Muscle layer of duodenum (tissue), 2 donors: ENCODE measurements at regions not wholly inside any gene's neighbourhood (a gene's known extent, or its start where the extent isn't known, plus 50 kb on each side); places are given as distances from the start of the nearest gene placed in this dataset.

Experiments
- H3K27ac ChIP-seq: one replicate; pipeline ENCODE4 v1.7.0; 2013; ENCODE audit warnings: mild to moderate bottlenecking, low read length
- H3K27me3 ChIP-seq: one replicate; pipeline ENCODE4 v1.7.0; 2013; ENCODE audit warnings: low read depth, mild to moderate bottlenecking, control low read depth, low read length
- H3K36me3 ChIP-seq, 2 donors: one replicate each; pipeline ENCODE4 v1.7.0; 2013; ENCODE audit warnings: low read length in 2 of 2, control low read depth in 1 of 2, mild to moderate bottlenecking in 1 of 2; ENCODE audit not compliant: insufficient read depth in 2 of 2, control insufficient read depth in 1 of 2
- H3K4me1 ChIP-seq, 2 donors: one replicate each; pipeline ENCODE4 v1.7.0; 2013; ENCODE audit warnings: low read length in 2 of 2, mild to moderate bottlenecking in 2 of 2, control low read depth in 1 of 2, moderate library complexity in 1 of 2; ENCODE audit not compliant: insufficient read depth in 2 of 2, control insufficient read depth in 1 of 2
- H3K4me3 ChIP-seq, 2 donors: one replicate each; pipeline ENCODE4 v1.7.0; 2013; ENCODE audit warnings: low read length in 2 of 2, low read depth in 1 of 2, mild to moderate bottlenecking in 1 of 2
- H3K9me3 ChIP-seq, 2 donors: one replicate each; pipeline ENCODE4 v1.7.0; 2013; ENCODE audit warnings: low read length in 2 of 2, control low read depth in 1 of 2, mild to moderate bottlenecking in 1 of 2; ENCODE audit not compliant: control insufficient read depth in 1 of 2
- donor health status: healthy.

DNA sequence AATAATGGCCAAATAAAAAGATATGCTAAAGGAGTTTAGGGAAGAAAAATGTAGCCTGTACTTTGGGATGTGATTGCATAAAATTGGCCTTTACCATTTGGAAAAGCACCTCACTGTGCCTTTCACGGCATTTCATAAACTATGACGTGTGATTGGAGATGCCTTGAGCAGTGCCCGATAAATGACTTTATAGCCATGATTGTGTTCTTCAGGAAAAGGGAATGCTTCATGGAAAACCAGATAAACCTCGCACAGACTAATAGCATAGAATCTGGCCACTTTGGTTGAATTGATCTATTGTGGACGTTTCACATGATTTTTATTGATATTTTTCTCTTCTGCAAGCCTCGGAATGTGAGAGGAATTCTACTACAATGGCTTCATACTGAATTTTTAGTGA lies 502.0 kb upstream of the MKI67 start:
- no peaks in the 10 kb centered on the region for H3K9me3 ChIP-seq
- H3K36me3 ChIP-seq, result no peaks in the 10 kb centered on the region
- H3K27me3 ChIP-seq, result no peaks in the 10 kb centered on the region
- H3K4me1 ChIP-seq, result peaks cover 0 to 7% of the 10 kb centered on the region in 2 donors
- H3K4me3 ChIP-seq, result no peak overlapping the region
- no peak overlapping the region for H3K27ac ChIP-seq

DNA sequence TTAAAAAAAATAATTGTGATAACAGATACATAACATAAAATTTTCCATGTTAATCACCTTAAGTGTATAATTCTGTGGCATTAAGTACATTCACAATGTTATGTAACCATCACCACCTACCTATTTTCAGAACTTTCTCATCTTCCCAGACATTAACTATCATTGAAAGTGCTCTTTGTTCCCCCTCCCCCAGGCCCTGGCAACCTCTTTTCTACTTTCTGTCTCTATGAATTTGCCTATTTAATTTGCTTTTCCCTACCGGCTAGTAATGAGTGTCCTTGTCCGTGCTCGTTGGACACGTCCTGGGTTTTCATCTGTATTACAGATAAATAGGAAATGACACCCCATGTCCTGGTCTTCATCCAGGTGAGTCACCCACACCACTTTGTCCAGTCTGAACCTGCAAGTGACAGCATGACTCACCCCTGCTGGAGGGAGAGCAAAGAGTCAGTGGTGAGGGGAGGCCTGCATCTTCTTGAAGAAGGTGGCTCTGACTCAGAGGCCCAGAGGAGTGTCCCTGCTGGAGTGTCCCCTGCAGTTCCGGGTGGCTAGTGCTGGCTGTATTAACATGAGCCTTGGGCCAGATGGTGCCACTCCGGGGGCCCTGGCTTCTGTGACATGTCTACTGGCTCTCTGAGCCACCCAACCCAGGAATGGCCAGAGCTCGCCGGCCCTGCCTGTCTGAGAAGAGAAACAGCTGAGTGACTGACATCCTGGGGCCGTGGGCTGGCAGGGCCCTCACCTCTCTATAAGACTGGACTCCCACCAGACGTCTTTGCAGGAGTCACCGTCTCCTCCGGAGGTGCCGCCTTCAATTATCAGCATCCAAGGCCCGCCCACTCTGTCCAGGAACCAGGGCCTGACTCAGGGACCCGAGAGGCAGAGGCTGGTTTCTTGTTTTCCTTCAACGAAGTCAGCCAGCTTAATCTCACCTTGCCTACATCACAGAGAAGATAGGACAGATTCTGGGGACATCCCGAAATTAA lies 503.2 kb upstream of the MKI67 start:
- no peak overlapping the region for H3K4me3 ChIP-seq
- no peaks in the 10 kb centered on the region for H3K9me3 ChIP-seq
- no peaks in the 10 kb centered on the region for H3K36me3 ChIP-seq
- H3K27ac ChIP-seq, result no peak overlapping the region
- H3K4me1 ChIP-seq, result peaks cover 0 to 7% of the 10 kb centered on the region in 2 donors
- H3K27me3 ChIP-seq, result no peaks in the 10 kb centered on the region

DNA sequence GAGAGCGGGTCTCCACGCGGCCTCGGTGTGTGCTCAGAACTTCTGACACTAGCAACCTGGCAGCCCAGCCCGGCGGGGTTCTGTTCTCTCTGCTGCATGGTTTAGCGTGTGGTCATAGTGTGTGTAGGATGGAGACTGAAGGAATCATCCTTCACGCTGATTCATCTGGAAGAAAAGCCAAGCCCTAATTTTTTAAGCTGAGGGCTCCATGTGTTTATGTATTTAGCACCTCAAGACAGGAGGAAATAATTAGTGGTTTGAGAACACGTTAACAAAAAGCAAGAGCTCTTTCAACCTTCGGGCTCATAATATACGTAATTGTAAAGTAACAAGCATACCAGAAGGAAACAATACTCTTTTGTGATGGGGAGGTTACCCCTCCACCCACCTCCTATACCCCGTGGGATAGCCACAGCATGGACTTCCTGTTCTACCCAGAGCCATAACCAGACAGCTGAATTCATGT lies 504.6 kb upstream of the MKI67 start:
- Histone ChIP-seq H3K9me3 (no peaks in the 10 kb centered on the region), H3K27ac (no peak overlapping the region), H3K4me1 (peaks cover 0 to 7% of the 10 kb centered on the region in 2 donors), H3K4me3 (no peak overlapping the region), H3K27me3 (no peaks in the 10 kb centered on the region), H3K36me3 (no peaks in the 10 kb centered on the region)

DNA sequence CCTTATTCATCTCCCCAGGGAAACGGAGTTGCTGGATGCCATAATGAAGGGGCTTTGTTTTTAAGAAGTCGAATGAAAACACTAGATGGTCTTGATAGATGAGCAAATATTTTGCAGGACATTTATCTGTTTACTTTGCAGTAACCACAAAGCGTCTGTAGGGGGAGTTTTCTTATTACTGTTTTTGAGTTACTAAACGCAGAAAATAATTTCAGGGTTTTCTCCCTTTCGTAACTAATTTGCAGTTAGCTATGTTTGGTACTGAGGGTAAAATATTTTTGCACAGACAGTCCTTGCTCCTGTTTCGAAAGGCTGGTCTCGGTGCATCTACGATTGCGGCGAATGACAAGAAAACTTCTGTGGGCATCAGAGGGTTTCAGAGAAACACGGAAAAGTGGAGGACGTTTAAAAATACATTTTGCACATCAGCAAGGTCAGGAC lies 505.6 kb upstream of the MKI67 start:
- Histone ChIP-seq H3K27ac (no peak overlapping the region), H3K4me3 (no peak overlapping the region), H3K9me3 (no peaks in the 10 kb centered on the region), H3K27me3 (no peaks in the 10 kb centered on the region), H3K4me1 (peaks cover 0 to 7% of the 10 kb centered on the region in 2 donors), H3K36me3 (no peaks in the 10 kb centered on the region)

DNA sequence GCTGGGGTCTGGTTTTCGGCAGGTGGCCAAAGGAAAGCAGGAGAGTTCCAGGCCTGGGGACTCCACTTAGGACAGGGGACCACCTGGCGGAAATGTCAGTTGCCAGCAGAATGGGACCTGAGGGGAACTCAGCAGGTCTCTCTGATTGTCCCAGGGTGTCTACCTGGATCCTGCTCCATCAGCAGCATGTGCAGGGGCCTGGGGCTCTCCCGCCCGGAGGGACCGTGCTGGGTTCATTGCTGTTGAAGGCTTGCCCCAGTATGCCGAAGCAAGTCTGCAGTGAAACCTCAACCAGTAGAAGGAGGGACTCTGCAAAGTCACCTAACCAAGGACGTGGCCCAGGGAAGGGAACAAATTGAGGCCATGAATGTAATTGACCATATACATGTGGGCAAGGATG lies 506.5 kb upstream of the MKI67 start:
- no peak overlapping the region for H3K27ac ChIP-seq
- no peaks in the 10 kb centered on the region for H3K9me3 ChIP-seq
- H3K27me3 ChIP-seq, result no peaks in the 10 kb centered on the region

DNA sequence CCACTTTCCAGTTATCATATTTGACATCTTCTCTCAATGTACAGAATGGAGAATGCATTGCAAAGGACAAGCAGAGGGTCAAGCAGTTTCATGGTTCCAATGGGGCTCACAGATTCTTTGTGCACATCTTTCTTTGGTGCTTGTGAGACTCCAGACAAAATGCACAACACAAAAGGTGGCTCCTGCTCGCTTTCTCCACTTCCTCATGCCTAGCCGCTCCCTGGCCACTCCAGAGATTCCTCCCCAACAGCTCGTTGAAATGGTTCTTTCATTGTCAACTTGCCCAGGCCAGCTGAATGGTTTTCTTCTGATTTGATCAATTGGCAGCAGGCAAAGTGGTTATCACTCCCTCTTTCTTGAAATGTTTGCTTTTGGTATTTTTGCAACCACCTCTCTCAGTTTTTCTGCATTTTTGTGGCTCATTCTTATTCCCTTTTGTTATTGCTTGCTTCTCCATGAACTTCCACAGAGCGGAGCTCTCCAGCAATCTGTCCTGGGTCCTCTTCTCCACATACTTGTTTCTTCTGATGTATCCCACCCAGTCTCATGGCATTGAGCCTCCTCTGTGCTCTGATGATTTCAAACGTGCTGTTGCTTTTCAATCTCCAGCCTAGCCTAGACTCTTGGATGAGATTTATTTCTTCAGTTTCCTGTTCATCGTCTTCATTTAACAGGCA lies 507.8 kb upstream of the MKI67 start:
- no peaks in the 10 kb centered on the region for H3K36me3 ChIP-seq
- H3K4me1 ChIP-seq, result peaks cover 0 to 7% of the 10 kb centered on the region in 2 donors
- no peak overlapping the region for H3K4me3 ChIP-seq
- peaks cover 0 to 2% of the 10 kb centered on the region in 2 donors for H3K9me3 ChIP-seq
- no peak overlapping the region for H3K27ac ChIP-seq
- no peaks in the 10 kb centered on the region for H3K27me3 ChIP-seq

More for the DNA sequence above, 506.5 kb upstream of the MKI67 start:
- Histone ChIP-seq H3K4me3 (no peak overlapping the region), H3K4me1 (peaks cover 0 to 7% of the 10 kb centered on the region in 2 donors), H3K36me3 (no peaks in the 10 kb centered on the region)

DNA sequence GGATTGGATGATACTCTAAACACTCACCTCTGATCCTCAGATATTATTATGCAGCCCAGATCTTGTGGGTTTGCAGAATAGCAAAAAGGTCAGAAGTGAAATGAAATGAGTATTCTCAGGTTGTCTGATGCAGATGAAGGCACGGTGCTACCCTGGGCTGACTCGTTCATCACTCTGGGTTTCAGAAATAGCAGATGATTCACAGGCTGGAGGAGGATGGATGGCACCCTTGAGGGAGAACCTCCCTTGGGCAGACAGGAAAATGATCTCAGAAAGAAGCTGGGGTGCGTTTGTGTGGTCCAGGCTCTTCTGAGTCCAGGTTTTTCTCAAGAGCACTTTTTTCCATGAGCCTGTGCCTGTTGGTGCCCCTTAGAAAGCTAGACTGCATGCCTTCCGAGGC lies 515.8 kb upstream of the MKI67 start:
- Histone ChIP-seq H3K4me1 (no peaks in the 10 kb centered on the region), H3K4me3 (no peak overlapping the region), H3K27me3 (no peaks in the 10 kb centered on the region), H3K27ac (no peak overlapping the region), H3K9me3 (peaks cover 0 to 2% of the 10 kb centered on the region in 2 donors), H3K36me3 (no peaks in the 10 kb centered on the region)

DNA sequence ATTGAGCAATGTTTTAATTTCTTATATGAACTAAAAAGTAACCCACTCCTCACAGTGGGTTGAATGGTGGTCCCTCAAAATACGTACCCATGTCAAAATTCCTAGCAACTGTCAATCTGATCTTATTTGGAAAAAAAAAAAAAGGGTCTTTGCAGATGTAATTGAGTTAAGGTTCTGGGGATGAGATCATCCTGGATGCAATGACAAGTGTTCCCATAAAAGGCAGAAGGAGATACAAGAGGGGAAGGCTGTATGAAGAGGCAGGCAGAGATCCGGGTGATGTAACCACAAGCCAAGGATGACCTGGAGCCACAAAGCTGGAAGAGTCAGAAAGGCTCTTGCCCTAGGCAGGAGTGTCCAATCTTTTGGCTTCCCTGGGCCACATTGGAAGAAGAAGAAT lies 516.3 kb upstream of the MKI67 start:
- peaks cover 0 to 2% of the 10 kb centered on the region in 2 donors for H3K9me3 ChIP-seq
- H3K27ac ChIP-seq, result no peak overlapping the region
- H3K27me3 ChIP-seq, result no peaks in the 10 kb centered on the region
- H3K4me1 ChIP-seq, result no peaks in the 10 kb centered on the region
- no peaks in the 10 kb centered on the region for H3K36me3 ChIP-seq
- H3K4me3 ChIP-seq, result no peak overlapping the region

DNA sequence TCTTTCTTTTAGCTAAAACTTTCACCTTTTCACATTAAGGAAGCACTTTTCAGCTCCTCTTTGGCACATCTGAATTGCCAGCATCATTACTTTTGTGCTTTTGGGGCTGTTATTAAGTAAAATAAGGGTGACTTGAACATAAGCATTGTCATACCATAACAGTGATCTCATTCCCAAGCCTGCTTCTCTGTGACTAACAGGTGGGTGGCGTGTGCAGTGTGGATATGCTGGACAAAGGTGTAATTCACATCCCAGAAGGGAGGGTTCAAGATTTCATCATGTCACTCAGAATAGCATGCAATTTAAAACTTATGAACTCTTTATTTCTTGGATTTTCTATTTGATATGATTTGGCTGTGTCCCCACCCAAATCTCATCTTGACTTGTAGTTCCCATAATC lies 517.4 kb upstream of the MKI67 start:
- no peaks in the 10 kb centered on the region for H3K9me3 ChIP-seq
- H3K27ac ChIP-seq, result no peak overlapping the region
- H3K27me3 ChIP-seq, result no peaks in the 10 kb centered on the region
- no peak overlapping the region for H3K4me3 ChIP-seq
- no peaks in the 10 kb centered on the region for H3K36me3 ChIP-seq
- H3K4me1 ChIP-seq, result no peaks in the 10 kb centered on the region

DNA sequence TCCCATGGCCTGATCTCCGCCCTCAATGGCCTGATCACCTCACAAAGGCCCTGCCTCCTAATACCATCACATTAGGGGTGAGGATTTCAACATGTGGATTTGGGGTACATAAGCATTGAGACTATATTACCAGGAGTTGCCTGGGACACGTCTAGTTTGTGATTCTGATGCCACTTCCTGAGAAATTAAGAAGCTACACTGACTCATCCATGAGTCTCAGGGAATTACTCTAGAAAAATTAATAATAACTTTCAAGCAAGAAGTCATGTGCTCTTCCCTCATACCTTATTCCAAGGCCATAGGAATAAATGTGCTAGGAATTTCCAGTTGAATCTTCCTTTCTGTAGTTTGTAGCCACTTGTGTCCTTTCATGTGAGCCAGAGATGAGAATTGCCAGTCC lies 519.3 kb upstream of the MKI67 start:
- no peak overlapping the region for H3K4me3 ChIP-seq
- H3K9me3 ChIP-seq, result no peaks in the 10 kb centered on the region
- no peaks in the 10 kb centered on the region for H3K27me3 ChIP-seq
- H3K27ac ChIP-seq, result no peak overlapping the region
- no peaks in the 10 kb centered on the region for H3K36me3 ChIP-seq
- H3K4me1 ChIP-seq, result no peaks in the 10 kb centered on the region

DNA sequence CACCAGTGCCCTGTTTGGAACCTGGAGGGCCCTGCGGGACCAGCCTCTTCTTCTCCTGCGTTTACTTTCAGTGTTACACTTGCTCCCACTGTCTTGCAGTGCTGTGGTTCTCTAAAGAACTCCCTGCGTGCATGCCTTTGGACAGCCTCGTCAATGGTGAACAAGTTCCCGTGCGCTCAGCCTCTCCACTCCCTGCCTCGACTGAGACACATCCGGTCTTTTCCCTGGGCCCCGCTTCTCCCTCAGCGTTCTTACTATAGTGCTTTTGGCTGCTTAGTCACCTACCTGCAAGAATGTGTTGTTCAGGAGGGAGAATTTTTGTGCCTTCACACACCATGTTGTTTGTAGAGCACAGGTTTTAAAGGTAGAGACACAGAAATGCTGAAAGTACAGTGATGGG lies 520.7 kb upstream of the MKI67 start:
- H3K27ac ChIP-seq, result no peak overlapping the region
- no peak overlapping the region for H3K4me3 ChIP-seq
- no peaks in the 10 kb centered on the region for H3K9me3 ChIP-seq

More for the DNA sequence above, 520.7 kb upstream of the MKI67 start:
- H3K27me3 ChIP-seq, result no peaks in the 10 kb centered on the region
- no peaks in the 10 kb centered on the region for H3K36me3 ChIP-seq
- no peaks in the 10 kb centered on the region for H3K4me1 ChIP-seq
